GM18502 (cell line): ENCODE measurements at regions not wholly inside any gene's neighbourhood (a gene's known extent, or its start where the extent isn't known, plus 50 kb on each side); places are given as distances from the start of the nearest gene placed in this dataset.

Experiments
- ATAC-seq: cut with Tn5 transposase; IDR thresholded peaks from one replicate; pipeline ENCODE4 v1.9.1; 2021; ENCODE audit warnings: mild to moderate bottlenecking; ENCODE audit not compliant: unreplicated experiment, poor library complexity

GRCh38 chr5:4640795-4641194, 499.3 kb upstream of the ADAMTS16 start:
- ATAC-seq, result no peak

DNA sequence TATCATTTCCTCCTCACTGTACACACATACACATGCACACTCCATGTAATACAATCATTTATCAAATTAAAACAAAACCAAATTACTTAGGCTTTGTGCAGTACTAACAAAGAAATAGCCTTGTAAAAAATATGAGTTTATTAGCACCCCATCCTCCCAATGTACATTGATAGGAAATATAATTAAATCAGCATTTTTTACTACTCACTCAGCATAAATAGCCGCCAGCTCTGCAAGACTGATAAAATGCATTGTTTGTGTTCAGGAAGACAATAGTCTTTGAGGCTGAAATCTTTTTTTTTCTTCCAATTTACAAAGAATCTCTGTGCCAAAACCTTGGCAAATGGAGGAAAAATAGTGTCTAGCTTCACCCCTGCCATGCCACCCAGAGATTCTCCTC, 497.6 kb upstream of the ADAMTS16 start:
- ATAC-seq, result no peak

GRCh38 chr5:4643190-4643589, 496.9 kb upstream of the ADAMTS16 start:
- no peak for ATAC-seq

DNA sequence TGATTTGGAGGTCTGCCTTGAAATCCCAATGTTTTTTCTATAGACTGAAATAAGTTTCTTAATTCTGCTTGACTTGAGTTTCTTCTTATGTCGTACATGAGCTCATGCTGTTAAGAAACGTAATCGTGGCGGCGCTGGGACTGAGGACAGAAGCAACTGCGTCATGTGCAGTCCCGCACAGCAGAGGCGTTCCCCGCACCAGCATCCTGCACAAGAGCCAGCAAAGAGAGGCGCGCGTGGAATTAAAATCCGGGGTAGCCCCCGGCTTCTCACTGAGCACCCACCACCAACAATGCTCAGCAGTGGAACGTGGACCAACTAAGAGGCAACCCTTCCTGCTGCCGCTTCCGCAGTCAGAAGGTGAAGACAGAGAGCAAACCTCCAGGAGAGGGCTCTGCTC, 496.2 kb upstream of the ADAMTS16 start:
- ATAC-seq, result no peak

DNA sequence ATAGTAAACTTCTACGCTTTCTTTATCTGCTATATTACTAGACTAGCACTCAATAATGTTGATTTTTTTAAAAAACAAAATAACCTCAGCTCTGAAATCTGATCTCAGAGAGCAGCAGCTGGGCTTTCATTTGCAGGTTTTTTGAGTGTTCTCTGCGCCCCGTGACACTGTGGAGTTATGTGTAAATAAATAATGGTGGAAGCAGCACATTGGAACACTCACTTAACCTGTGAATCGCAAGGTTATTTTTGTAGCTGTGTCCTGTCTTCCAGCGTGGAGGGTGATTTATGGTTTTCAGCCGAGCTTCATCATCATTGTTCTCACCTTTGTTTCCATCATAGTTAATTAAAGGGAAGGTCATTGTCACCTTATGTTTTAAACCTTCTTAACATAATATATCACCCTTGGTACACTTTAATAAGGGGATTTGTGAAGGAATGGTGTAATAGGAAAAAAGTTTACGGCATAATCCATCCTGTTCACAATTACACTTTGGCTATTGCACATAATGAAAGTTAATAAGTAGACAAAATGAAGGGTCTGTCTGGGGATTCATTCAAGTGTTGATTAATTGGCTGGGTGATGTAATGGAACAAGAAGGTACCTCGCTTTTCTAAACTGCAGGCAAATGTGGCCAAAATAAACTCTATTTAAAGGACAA, 493.3 kb upstream of the ADAMTS16 start:
- ATAC-seq, result no peak

- no peak for ATAC-seq
These were observed 492.2 kb upstream of the ADAMTS16 start for GRCh38 chr5:4647955-4648354.

- no peak for ATAC-seq
These were observed 488.1 kb upstream of the ADAMTS16 start for GRCh38 chr5:4651806-4652565.

- no peak for ATAC-seq
These were observed 486.7 kb upstream of the ADAMTS16 start for GRCh38 chr5:4653475-4653874.

GRCh38 chr5:4659851-4660250, 480.3 kb upstream of the ADAMTS16 start:
- ATAC-seq, result no peak

- ATAC-seq, result no peak
These were observed 478.8 kb upstream of the ADAMTS16 start for GRCh38 chr5:4661326-4661725.

GRCh38 chr5:4661836-4662235, 478.3 kb upstream of the ADAMTS16 start:
- no peak for ATAC-seq

DNA sequence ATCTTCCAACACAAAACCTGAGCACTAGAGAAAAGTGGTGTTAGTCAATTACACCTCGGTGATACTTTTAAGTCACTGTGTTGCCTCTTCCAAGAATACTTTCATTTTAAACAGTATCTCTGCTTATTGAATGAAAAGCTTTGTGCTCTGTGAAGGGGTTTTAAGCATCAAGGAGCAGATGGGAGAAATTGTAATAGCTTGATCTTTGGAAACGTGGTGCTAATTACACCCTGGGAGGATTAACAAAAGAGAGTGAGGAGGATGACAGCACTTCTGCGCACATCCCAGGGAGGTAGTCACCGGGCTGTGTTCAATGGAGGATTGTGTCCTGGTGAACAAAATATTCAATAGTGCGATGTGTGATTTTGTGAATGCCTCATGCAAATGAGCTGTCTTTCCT, 477.4 kb upstream of the ADAMTS16 start:
- no peak for ATAC-seq

DNA sequence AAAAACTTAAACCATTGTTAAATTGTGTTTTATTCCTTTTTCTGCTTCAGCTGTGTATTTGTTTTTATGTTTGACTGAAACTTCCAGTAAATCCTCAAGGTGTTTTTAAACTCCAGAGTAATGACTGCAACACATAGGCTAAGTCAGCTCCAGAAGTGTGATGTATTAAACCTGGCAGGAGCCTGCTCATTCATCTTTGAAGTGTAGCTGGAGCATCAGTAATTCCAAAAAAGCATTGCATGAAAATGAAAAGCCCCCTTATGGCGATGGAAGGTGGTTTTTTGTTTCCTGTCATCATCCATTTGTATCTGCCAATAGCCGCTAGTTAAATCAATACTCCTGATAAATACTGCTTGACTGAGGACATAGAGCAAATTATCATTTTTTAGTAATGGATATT, 474.2 kb upstream of the ADAMTS16 start:
- no peak for ATAC-seq

- ATAC-seq, result no peak
These were observed 466.0 kb upstream of the ADAMTS16 start for GRCh38 chr5:4674166-4674565.

DNA sequence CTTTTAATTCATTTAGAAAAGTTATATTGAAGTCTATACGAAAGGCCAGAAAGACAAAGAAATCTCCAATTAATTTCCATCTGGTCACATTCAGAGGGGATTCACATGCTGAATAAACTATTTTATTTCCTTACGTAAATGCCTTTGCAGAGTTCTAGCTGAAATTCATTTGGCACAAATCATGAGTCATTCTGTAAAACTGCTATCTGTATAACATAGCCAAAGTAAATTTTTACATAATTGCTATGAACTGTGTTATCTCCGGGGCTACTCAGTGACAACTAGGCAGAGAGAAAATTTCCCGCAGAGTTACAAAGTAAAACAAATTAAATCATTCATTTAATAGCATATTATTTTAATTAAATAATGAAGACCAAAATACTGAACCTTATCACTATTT, 463.2 kb upstream of the ADAMTS16 start:
- no peak for ATAC-seq

GRCh38 chr5:4684946-4685345, 455.2 kb upstream of the ADAMTS16 start:
- ATAC-seq, result no peak

GRCh38 chr5:4698596-4698995, 441.5 kb upstream of the ADAMTS16 start:
- ATAC-seq, result no peak

GRCh38 chr5:4699592-4699991, 440.5 kb upstream of the ADAMTS16 start:
- no peak for ATAC-seq

GRCh38 chr5:4700069-4700468, 440.1 kb upstream of the ADAMTS16 start:
- no peak for ATAC-seq

GRCh38 chr5:4700871-4701270, 439.3 kb upstream of the ADAMTS16 start:
- ATAC-seq, result no peak

GRCh38 chr5:4703931-4704458, 436.1 kb upstream of the ADAMTS16 start:
- no peak for ATAC-seq

- no peak for ATAC-seq
These were observed 435.2 kb upstream of the ADAMTS16 start for GRCh38 chr5:4704951-4705350.
